HCT116 (cell line): ENCODE measurements at regions not wholly inside any gene's neighbourhood (a gene's known extent, or its start where the extent isn't known, plus 50 kb on each side); places are given as distances from the start of the nearest gene placed in this dataset.

ENCODE experiments used
- ATAC-seq: fragments of 200-7000 bp; cut with Tn5 transposase; 2 replicates; pipeline ENCODE4 v1.9.1; 2020; ENCODE audit warnings: mild to moderate bottlenecking, moderate library complexity
- BruUV-seq: library from RNA; stranded (reverse); fragments of 400-500 nt; replicated peaks from 2 replicates; lab custom pipeline; 2021; lab: Mats Ljungman, UMichigan
- CTCF ChIA-PET: fragments of 300-600 bp; sonication (Branson Sonifier 250); formaldehyde crosslinking; loops from one replicate; lab custom pipeline; 2021; ENCODE audit warnings: antibody characterized with exemption; lab: Charles Lee
- POLR2A ChIA-PET: fragments of 300-600, 350-600 bp; sonication (Branson Sonifier 250); formaldehyde crosslinking; loops from one replicate; lab custom pipeline; 2021; ENCODE audit warnings: antibody characterized with exemption; lab: Charles Lee
- RAD21 ChIA-PET, 2 experiments: fragments of 300-600 bp; sonication (Branson Sonifier 250); formaldehyde crosslinking; loops; one replicate each; lab custom pipeline; 2023; ENCODE audit warnings: low total read pairs in 2 of 2; ENCODE audit not compliant: uncharacterized antibody in 2 of 2, unreplicated experiment in 2 of 2, low non-redundant PET in 1 of 2; lab: Charles Lee
- DNase-seq: peaks from one replicate; pipeline ENCODE4 v3.0.0-alpha.2; 2010; ENCODE audit warnings: low read depth, low spot score
- H2AFZ ChIP-seq: fragments of 200-600 bp; shearing (Covaris generic), sonication (generic); 2 replicates; pipeline ENCODE4 v1.6.1; 2017; ENCODE audit warnings: low read depth, mixed run types, mixed read lengths, antibody characterized with exemption, low read length; ENCODE audit not compliant: poor library complexity, severe bottlenecking
- H3K27ac ChIP-seq: 2 replicates; pipeline ENCODE4 v1.5.1; 2012; ENCODE audit warnings: low read depth, low read length
- H3K27me3 ChIP-seq: fragments of 200-600 bp; sonication (generic); 2 replicates; pipeline ENCODE4 v1.6.1; 2016; ENCODE audit warnings: mixed run types, low read length, mixed read lengths; ENCODE audit not compliant: insufficient read depth
- H3K36me3 ChIP-seq, 2 experiments: fragments of 200-500 bp in 1 of 2; fragments of 200-600 bp in 1 of 2; sonication (Bioruptor generic) in 1 of 2; sonication (generic) in 1 of 2; 2 replicates each; pipeline versions ENCODE4 v1.5.1 to v1.6.1; 2014 to 2016; ENCODE audit warnings: low read length in 2 of 2, inconsistent platforms in 1 of 2, mixed read lengths in 1 of 2, mixed run types in 1 of 2; ENCODE audit not compliant: insufficient read depth in 2 of 2, control insufficient read depth in 1 of 2
- H3K4me1 ChIP-seq, 2 experiments: fragments of 200-600 bp in 1 of 2; sonication (generic) in 1 of 2; 2 replicates each; pipeline versions ENCODE4 v1.5.1 to v1.6.1; 2012 to 2017; ENCODE audit warnings: low read length in 2 of 2, inconsistent platforms in 1 of 2, mild to moderate bottlenecking in 1 of 2, mixed read lengths in 1 of 2, mixed run types in 1 of 2, moderate library complexity in 1 of 2; ENCODE audit not compliant: insufficient read depth in 2 of 2, control insufficient read depth in 1 of 2
- H3K4me2 ChIP-seq: fragments of 200-600 bp; sonication (generic); 2 replicates; pipeline ENCODE4 v1.6.1; 2017; ENCODE audit warnings: mixed run types, low read length, mixed read lengths
- H3K4me3 ChIP-seq, 2 experiments: fragments of 200-600 bp in 1 of 2; sonication (generic) in 1 of 2; replicated peaks in 1 of 2; 2 replicates each; pipeline ENCODE4 v1.5.1; 2011 to 2016; ENCODE audit warnings: low read length in 2 of 2, control low read depth in 1 of 2, low read depth in 1 of 2, mild to moderate bottlenecking in 1 of 2, mixed read lengths in 1 of 2, mixed run types in 1 of 2
- H3K79me2 ChIP-seq: fragments of 200-600 bp; sonication (generic); 2 replicates; pipeline ENCODE4 v1.6.1; 2017; ENCODE audit warnings: mild to moderate bottlenecking, mixed run types, low read length, moderate library complexity, mixed read lengths; ENCODE audit not compliant: insufficient read depth
- H3K9ac ChIP-seq: fragments of 200-600 bp; sonication (generic); 2 replicates; pipeline ENCODE4 v1.6.1; 2016; ENCODE audit warnings: low read length, mixed read lengths
- H3K9me2 ChIP-seq: fragments of 200-600 bp; sonication (generic), shearing (Covaris generic); 2 replicates; pipeline ENCODE4 v1.6.1; 2017; ENCODE audit warnings: mixed run types, mild to moderate bottlenecking, moderate library complexity; ENCODE audit not compliant: insufficient read depth
- H3K9me3 ChIP-seq, 2 experiments: fragments of 200-500 bp in 1 of 2; fragments of 200-600 bp in 1 of 2; sonication (Bioruptor generic) in 1 of 2; sonication (generic) in 1 of 2; 2 replicates each; pipeline ENCODE4 v1.6.1; 2014 to 2017; ENCODE audit warnings: low read length in 2 of 2, mixed read lengths in 2 of 2, inconsistent platforms in 1 of 2, low read depth in 1 of 2, mild to moderate bottlenecking in 1 of 2, mixed run types in 1 of 2, moderate library complexity in 1 of 2; ENCODE audit not compliant: control insufficient read depth in 1 of 2, insufficient read depth in 1 of 2
- H4K20me1 ChIP-seq: fragments of 200-600 bp; sonication (generic), shearing (Covaris generic); 2 replicates; pipeline ENCODE4 v1.6.1; 2017; ENCODE audit warnings: mixed run types, mild to moderate bottlenecking, moderate library complexity; ENCODE audit not compliant: insufficient read depth
- CBX3 ChIP-seq: IDR thresholded peaks from 2 replicates; pipeline ENCODE4 v1.6.1; 2012; ENCODE audit warnings: low read depth
- CTCF ChIP-seq, 3 experiments: fragments of 200-600 bp in 1 of 3; sonication (generic) in 1 of 3; IDR thresholded peaks in 2 of 3; conservative IDR thresholded peaks in 1 of 3; 2 replicates each; pipeline ENCODE4 v1.5.1; 2012 to 2017; ENCODE audit warnings: low read depth in 2 of 3, low read length in 2 of 3, antibody characterized with exemption in 1 of 3, borderline replicate concordance in 1 of 3, control low read depth in 1 of 3, mild to moderate bottlenecking in 1 of 3, mixed read lengths in 1 of 3, mixed run types in 1 of 3, moderate library complexity in 1 of 3; ENCODE audit not compliant: insufficient read depth in 1 of 3
- ELF1 ChIP-seq: IDR thresholded peaks from 2 replicates; pipeline ENCODE4 v1.6.1; 2012; ENCODE audit warnings: low read depth, borderline replicate concordance
- EZH2 ChIP-seq: fragments of 200-600 bp; sonication (generic); IDR thresholded peaks from 2 replicates; pipeline ENCODE4 v1.6.1; 2017; ENCODE audit warnings: antibody characterized with exemption, mixed run types
- EZH2phosphoT487 ChIP-seq: fragments of 200-600 bp; IDR thresholded peaks from 2 replicates; pipeline ENCODE4 v1.6.1; 2018; ENCODE audit warnings: antibody characterized with exemption, borderline replicate concordance
- FOSL1 ChIP-seq: IDR thresholded peaks from 2 replicates; pipeline ENCODE4 v1.6.1; 2012; ENCODE audit warnings: low read depth
- JUND ChIP-seq: IDR thresholded peaks from 2 replicates; pipeline ENCODE4 v1.6.1; 2012
- POLR2AphosphoS5 ChIP-seq: IDR thresholded peaks from 2 replicates; pipeline ENCODE4 v1.6.1; 2011; ENCODE audit warnings: mild to moderate bottlenecking, low read depth, low read length, moderate library complexity
- RAD21 ChIP-seq: IDR thresholded peaks from 2 replicates; pipeline ENCODE4 v1.6.1; 2012; ENCODE audit warnings: low read depth, mild to moderate bottlenecking
- REST ChIP-seq: IDR thresholded peaks from 2 replicates; pipeline ENCODE4 v1.6.1; 2012; ENCODE audit warnings: low read depth
- SP1 ChIP-seq: IDR thresholded peaks from 2 replicates; pipeline ENCODE4 v1.6.1; 2012; ENCODE audit warnings: low read depth
- SRF ChIP-seq: IDR thresholded peaks from 2 replicates; pipeline ENCODE4 v1.6.1; 2012; ENCODE audit warnings: low read depth
- TCF7L2 ChIP-seq: IDR thresholded peaks from 2 replicates; pipeline ENCODE4 v1.7.0; 2011; ENCODE audit warnings: borderline replicate concordance, inconsistent platforms; ENCODE audit not compliant: insufficient read depth, insufficient read length; ENCODE audit errors: extremely low read depth
- YY1 ChIP-seq: IDR thresholded peaks from 2 replicates; pipeline ENCODE4 v1.6.1; 2011; ENCODE audit warnings: low read length, low read depth, moderate library complexity, mild to moderate bottlenecking; ENCODE audit not compliant: insufficient replicate concordance; ENCODE audit errors: extremely low read depth
- ZBTB33 ChIP-seq: IDR thresholded peaks from 2 replicates; pipeline ENCODE4 v1.6.1; 2011; ENCODE audit warnings: mild to moderate bottlenecking, low read length, moderate library complexity; ENCODE audit not compliant: insufficient replicate concordance; ENCODE audit errors: extremely low read depth
- ZFX ChIP-seq: fragments of 450-650 bp; IDR thresholded peaks from 2 replicates; pipeline ENCODE4 v1.6.1; 2017
- ZNF274 ChIP-seq: fragments of 200-500 bp; sonication (Bioruptor generic); IDR thresholded peaks from 2 replicates; pipeline ENCODE4 v1.6.1; 2014; ENCODE audit warnings: mild to moderate bottlenecking, low read depth, low read length, inconsistent platforms
- intact Hi-C: fragments of 100-400 bp; cut with micrococcal nuclease; formaldehyde crosslinking; loops from 2 replicates; pipeline ENCODE4 v1.10.0; 2022
- TF ChIP-seq, protein P1 (sequence below): IDR thresholded peaks from 2 replicates; pipeline ENCODE4 v1.6.1; 2012

GRCh38 chr3:13148561-13149329 lies 75.5 kb upstream of the IQSEC1 start (continued):
- TF ChIP-seq ZBTB33, result no peak
- TF ChIP-seq ZNF274, result no peak
- no peak for TF ChIP-seq FOSL1
- no peak for TF ChIP-seq REST
- TF ChIP-seq, all 23 proteins: peak for 0

GRCh38 chr3:13148126-13148525 lies 74.9 kb upstream of the IQSEC1 start:
- no peak for ATAC-seq
- TF ChIP-seq SP1, result no peak
- no peak for TF ChIP-seq ZFX
- TF ChIP-seq ELF1, result no peak
- TF ChIP-seq, protein P1, sequence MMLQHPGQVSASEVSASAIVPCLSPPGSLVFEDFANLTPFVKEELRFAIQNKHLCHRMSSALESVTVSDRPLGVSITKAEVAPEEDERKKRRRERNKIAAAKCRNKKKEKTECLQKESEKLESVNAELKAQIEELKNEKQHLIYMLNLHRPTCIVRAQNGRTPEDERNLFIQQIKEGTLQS, result no peak
- TF ChIP-seq JUND, result no peak
- no peak for TF ChIP-seq CBX3
- TF ChIP-seq EZH2phosphoT487, result no peak
- no peak for TF ChIP-seq FOSL1
- TF ChIP-seq CTCF (IDR thresholded peaks at IDR 0.05 in 2 of 3, conservative IDR thresholded peaks at IDR 0.05 in 1 of 3; ENCODE audit: borderline replicate concordance in 1 of 3, insufficient read depth in 1 of 3, low read depth in 2 of 3, low read length in 2 of 3), result no peak
- TF ChIP-seq SRF, result no peak
- TF ChIP-seq EZH2, result no peak
- TF ChIP-seq POLR2AphosphoS5, result no peak
- no peak for TF ChIP-seq YY1
- no peak for TF ChIP-seq RAD21
- TF ChIP-seq TCF7L2, result no peak

More at GRCh38 chr3:13148126-13148525, 74.9 kb upstream of the IQSEC1 start:
- H3K27ac ChIP-seq, result no peak overlapping the region
- no peak for DNase-seq
- H3K4me3 ChIP-seq, result no peak overlapping the region
- no peaks in the 10 kb centered on the region for H3K9me2 ChIP-seq
- H3K9ac ChIP-seq, result no peak overlapping the region
- H3K79me2 ChIP-seq, result no peaks in the 10 kb centered on the region
- no peaks in the 10 kb centered on the region for H3K9me3 ChIP-seq
- ChIA-PET RAD21 (no interaction called here), POLR2A (no interaction called here), CTCF (no interaction called here)
- intact Hi-C loops, result no loop called here
- no TSS peak for BruUV-seq
- no peaks in the 10 kb centered on the region for H3K27me3 ChIP-seq
- no peak overlapping the region for H3K4me2 ChIP-seq
- no peaks in the 10 kb centered on the region; a peak in 1 of 4 replicates for H3K4me1 ChIP-seq
- H3K36me3 ChIP-seq, result no peaks in the 10 kb centered on the region
- no peaks in the 10 kb centered on the region for H4K20me1 ChIP-seq
- H2AFZ ChIP-seq, result no peak overlapping the region
